CD4-positive, alpha-beta T cell treated with Interleukin-21 for 1 hour (primary cell): ENCODE measurements at regions not wholly inside any gene's neighbourhood (a gene's known extent, or its start where the extent isn't known, plus 50 kb on each side); places are given as distances from the start of the nearest gene placed in this dataset.

Source experiments
- DNase-seq: peaks from one replicate; pipeline ENCODE4 v3.0.0-alpha.2; 2020

DNA sequence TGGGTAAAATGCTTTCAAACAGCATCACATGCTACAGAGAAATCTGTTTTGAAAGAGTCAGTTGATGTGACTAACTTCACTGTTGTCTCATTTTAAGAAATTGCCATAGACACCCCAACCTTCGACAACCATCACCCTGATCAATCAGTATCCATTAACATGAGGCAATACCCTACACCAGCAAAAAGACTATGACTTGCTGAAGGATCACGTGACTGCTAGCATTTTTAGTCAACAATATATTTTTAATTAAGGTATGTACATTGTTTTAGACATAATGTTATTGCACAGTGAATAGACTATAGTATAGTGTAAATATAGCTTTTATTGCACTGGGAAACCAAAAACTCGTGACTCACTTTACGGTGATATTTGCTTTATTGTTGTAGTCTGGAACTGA is 200.0 kb upstream of the ARHGAP24 start:
- DNase-seq, result no peak

DNA sequence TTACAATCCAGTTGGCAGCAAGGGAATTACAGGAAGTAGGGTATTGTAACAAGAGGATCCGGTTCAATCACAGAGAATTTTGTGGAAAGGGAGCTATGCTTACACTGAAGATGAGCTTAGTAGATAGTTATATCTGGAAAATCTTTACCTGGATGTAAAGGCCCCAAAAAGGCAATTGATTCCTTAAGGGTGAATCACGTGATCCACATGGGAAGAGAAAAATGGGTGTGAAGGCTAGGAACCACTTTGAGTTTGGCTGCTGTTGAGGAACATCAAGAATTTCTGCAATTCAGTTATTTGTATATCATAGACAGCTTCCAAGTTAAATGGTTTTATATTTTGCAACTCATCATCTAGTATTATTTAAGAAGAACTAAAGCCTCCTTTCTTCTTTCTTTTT is 194.0 kb upstream of the ARHGAP24 start:
- DNase-seq, result no peak

DNA sequence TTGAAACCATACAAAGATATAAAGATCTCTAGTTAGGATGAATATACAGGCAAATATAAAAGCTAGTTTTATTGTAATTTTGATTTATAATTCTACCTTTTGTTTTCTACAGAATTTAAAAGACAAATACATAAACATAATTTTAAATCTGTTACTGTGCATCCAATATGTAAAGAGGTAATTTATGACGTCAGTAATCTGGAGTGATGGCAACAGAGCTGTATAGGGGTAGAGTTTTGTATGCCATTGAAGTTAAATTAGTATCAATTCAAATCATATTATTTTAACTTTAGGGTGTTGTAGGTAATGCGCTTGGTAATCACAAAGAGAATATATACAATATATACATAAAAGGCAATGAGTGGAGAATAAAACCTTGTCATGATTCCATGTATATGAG is 183.7 kb upstream of the ARHGAP24 start:
- DNase-seq, result no peak

DNA sequence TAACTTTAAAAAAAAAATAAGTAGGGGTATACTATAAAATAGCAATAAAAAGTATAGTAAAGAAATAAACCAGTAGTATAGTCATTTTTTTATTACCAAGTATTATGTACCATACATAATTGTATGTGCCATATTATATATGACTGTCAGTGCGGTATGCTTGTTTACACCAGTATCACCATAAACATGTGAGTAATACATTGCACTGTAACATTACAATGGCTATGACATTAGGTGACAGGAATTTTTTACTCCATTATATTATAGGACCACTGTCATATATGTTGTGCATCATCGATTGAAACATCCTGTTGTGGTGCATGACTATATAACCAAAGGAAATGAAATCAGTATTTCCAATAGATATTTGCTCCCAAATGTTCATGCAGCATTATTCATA is 176.9 kb upstream of the ARHGAP24 start:
- DNase-seq, result no peak

DNA sequence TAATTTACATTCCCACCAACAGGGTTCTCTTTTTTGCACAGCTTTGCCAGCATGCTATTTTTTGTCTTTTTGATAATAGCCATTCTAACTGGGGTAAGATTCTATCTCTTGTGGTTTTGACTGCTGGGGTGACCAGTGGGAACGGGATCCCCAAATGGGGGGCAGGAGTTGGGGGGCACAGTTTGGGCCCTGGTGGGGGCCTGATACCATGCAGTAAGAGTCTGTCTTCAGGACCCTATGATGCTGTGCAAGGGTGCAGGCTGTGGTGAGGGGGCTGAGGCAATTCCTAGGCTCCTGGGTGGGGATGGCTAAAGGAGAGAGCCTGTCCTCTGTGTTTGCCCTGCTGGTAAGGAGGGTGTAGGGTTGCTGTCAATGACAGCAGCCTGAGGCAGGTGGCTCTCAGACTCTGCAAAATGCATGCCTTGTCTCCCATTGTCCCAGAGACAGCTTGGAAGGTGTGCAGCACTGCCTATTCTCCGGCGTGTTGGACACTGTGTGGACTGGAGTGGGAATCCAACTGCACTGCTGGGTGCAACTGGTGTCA is 172.7 kb upstream of the ARHGAP24 start:
- no peak for DNase-seq

DNA sequence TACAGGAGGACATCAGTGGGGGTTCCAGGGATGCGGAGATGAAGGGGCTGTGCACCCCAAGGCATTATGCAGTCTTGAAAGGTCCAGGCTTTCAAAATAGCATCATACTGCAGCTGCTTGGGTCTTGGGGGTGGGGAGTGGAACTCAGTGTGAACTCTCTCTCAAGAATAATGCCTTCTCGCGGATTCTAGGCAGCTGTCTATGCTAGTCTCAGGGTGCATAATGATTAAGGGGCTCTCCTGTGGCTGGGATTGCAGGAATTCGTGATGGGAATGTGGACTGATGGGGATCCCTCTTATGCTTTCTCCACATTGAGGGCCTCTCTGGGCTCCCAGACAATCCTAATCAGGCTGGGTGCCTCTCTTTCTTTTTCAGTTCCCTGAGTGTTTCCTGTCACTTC is 172.2 kb upstream of the ARHGAP24 start:
- DNase-seq, result no peak

DNA sequence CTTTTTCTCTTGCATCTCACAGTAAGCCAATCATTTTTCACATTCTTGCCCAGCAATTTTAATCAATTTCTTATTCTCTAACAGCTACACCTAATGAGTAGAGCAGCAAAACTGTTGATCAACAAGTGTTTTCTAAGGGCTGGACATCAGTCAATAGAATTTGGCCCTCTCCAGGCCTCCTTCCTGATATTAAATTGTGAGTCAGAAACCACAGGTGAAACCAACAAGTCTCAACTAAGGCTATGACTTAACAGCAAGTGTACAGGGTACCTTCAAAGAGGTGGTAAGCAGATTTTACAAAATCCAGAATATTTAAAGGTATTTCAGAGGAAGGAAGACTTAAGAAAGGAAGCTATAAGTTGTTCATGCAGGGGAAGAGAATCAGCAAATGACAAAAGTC is 156.5 kb upstream of the ARHGAP24 start:
- DNase-seq, result no peak

DNA sequence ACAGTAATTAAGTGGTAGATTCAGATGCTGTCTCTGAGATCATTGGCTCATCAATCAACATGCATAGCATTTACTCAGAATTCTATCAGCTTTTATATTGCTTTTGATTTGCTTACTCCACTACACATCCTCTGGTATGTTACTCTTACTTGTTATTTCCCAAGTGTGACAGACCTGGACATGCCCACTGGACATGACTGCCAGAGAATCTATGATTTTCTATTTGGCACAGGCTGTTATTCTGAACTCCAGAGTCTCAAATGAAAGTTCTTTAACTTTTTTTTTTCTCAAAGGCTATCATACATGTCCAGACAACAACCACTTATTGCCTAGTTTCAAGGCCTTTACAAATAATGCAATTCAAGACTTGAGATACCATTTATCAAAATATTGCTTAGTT is 116.1 kb upstream of the ARHGAP24 start:
- DNase-seq, result no peak

DNA sequence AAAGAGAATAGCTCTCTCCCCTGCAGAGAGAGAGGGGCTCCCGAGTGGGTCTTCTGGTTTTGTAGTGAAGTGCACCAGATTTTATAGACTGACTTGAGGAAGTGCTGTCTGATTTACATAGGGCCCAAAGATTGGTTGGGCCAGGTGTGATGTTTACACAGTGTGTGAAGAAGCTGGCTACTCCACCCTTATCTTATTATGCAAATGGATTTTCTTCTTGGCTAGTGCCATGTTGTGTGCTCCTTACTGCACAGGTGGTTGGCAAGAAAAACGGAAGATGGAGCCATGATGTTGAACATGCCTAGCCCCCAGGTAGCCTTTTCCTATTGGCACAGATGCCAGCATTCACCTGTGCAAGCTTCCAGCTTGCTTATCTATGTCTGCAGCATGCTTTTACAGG is 112.4 kb upstream of the ARHGAP24 start:
- DNase-seq, result no peak

DNA sequence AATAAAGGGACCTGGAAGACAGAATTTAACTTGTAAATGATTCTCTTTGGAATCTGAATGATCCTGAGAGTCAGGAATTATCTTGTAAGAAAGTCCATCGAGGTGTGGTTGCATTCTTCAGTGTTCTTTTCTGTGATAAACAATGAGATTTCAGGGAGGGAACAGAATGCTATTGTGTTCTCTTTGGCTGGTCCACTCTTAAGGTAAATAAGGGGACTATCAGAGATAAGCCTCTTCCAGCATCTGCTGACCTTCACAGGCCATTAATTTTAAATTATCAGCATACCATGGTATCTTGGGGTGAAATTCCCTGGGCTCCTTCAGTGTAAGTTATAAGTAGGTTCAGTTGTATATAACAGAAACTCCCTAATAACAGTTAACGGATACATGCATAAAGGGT is 107.1 kb upstream of the ARHGAP24 start:
- no peak for DNase-seq

DNA sequence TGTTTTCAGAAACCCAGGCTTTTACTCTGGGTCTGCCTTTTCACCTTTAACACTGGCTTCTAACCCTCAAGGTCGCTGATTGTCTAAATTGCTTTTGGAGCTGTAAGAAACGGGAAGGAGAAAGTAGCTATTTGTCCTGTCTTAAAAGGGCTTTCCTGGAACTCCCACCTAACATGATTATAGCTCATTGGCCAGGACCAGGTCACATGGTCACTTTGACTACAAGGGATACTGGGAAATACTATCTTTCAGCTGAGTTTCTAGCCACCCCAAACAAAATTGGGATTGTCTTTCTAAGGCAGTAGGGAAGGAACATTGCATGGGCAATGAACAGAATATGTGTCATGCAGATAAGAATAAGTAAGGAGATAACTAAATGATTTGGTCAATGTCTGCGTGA is 106.7 kb upstream of the ARHGAP24 start:
- no peak for DNase-seq

DNA sequence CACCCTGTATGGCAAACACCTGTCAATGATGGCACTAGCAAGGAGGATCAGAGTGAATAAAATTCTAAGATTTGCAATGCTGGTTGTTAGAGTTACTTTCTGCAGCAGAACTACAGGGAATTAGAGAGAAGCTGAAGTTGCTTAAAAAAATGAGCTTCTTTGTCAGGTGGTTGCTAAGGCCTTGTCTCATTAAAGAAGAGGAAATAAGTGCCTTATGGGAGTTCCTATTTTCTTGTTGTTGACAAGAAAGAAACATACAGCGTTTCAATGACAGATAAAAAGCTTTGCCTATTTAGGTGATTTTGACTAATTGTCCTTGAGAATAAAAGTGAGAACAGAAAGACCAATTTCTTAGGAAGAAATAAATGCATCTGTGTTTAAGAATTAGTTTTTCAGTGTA is 106.0 kb upstream of the ARHGAP24 start:
- no peak for DNase-seq

DNA sequence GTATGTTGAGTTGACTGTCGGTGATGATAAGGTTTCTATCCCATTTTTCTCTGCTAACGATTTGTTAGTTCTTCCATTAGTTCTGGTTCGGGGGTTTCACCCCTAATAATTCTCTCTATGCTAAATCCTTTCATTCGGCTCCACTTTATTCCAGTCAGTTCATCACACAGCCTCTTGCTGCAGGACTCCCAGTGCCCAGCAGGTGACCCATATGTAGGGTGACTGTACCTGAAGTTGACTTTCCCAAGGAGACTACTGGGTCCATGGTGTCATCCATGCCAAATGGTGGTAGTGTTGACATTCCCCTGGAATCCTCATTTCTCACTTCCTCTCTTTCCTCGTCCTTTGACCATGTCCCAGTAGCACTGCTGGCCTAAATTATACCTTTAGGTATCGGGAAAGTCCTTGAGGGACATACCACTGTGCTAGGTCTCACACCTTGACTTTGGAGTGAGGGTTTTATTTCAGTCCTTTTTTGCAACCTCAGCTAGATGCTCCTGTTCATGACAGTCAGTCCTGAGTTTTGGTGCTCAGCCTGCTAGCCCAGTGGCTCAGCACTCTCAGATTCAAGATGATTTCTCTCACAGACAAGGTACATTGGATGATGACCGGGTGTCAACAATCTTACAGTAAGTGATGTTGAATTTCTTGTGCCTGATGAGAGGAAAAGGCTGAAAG is 105.1 kb upstream of the ARHGAP24 start:
- no peak for DNase-seq

DNA sequence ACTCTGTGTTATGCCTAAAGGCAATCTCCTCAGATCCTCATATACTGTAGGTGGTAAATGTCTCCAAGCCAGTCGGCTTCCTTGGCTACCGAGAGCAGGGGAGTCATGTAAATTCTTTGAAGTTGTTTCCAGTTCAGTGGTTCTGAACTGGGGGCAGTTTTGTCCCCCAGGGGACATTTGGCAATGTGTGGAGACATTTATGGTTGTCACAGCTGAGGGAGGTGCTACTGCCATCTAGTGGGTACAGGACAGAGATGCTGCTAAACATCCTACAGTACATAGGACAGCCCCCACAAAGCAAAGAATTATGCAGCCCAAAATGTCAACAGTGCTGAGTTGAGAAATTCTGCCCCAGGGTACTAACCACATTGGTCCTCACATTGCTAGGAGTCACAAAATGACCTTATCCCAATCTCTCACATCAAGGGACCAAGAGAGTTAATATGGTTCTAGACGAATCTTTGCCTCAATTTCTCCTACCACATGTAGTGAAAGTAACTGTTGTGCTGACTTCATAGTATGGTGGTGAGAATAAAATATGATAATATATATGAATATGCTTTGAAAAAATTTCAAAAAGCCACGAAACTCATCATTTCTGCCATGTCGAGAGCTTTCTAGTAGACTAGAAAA is 104.4 kb upstream of the ARHGAP24 start:
- no peak for DNase-seq

DNA sequence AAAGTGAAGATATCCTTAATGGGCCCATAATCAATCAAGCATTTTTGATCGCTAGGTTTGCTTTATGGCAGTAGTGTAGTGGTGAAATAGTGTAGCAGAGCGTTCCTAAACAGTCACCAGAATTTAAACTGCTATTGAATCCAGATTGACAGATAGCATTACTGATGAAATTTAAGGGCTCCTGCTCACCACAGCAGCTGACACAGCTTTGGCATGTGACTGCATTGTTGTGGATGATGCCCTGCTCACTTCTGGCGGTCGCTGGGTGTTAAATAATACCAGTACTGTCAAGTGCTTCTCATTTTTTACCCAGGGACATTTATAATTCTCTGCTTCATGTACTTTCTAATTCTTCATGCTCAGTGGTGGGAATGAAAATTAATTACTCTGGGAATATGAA is 102.0 kb upstream of the ARHGAP24 start:
- DNase-seq, result no peak

DNA sequence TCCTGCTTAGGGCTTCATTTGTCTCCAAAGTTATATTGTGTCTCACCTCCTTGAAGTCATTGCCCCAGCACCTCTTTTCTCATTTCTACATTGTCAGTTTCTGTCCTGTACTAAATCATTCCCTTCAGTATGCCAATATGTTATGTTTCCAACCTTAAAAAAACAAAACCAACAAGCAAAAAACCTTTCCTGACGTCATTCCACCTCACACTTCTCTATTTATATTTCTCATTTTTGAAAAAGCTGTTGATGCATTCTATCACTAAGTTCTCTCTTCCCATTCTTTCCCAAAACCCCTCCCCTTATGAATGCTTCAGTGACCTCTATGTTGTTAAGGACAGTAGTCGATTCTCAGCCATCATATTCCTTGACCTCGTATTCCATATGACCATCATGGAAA is 98.7 kb upstream of the ARHGAP24 start:
- no peak for DNase-seq

DNA sequence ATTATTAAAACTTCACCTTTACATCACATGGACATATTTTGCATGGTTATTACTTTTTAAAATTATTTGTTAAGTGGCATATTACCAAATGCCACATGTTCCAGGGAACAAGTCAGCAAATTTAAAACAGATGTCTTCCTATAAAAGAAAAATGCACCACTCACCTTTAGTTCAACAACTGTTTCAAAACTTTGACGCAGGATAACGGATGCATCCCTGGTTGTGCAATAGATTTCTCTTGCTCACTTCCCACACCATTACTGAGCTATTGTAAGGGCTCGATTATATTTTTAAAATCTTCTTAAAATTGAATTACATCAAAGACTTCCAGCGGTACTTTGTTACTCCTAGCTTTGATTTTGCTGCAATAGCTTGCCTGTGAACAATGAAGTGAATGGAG is 93.0 kb upstream of the ARHGAP24 start:
- DNase-seq, result no peak

DNA sequence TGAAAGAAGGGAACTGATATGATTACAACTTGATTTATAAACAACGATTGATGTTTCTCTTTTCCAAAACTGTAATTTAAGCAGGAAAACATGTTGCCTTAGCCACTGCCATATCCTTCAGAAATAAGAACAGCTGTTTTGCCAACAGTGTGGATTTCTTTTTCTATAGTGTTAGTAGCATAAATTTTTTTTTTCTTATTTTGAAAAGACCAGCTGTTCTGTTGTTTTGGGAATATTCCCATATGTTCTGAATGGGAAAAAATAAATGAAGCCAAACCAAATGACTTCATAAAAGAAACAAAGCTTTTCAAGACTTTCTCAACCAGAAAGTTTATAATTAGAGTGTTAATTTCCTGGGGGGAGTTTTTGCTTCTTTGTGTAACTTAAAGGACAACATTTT is 83.9 kb upstream of the ARHGAP24 start:
- no peak for DNase-seq

DNA sequence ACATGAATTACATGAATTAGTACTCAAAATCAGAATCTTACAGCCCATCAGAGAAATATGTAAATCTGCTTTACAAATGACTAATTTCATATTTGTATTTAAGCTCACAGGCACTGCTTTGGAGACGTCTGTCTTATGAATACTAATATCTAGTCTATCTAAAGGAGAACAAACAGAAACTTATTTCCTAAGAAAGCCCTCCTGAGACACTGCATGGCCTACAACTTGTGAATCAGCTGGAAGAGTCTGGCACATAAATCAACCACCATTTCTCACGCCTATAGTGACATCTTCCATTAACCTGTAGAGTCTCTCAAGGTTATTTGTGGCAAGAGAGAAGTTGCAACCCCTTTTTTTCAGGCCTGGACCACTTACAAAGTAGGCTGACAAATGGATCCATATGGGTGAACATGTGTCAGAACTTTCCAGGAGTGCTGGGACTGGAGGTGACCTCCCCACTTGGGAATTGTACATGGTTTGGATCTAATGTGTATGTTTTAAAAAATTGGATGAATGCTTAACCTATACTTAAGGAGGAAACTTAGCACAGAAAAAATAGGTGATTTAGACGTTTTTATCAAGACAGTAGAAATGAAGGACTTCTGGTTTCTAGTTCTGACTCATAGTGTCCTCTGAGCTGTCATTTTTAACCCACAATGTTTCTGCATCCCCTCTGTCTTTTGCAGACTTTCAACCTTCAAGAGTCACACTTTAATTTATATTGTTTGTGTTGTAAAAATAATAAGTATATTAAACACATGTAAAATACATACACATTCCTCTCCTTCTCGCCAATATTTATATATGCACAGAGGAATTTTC is 83.2 kb upstream of the ARHGAP24 start:
- DNase-seq, result no peak

DNA sequence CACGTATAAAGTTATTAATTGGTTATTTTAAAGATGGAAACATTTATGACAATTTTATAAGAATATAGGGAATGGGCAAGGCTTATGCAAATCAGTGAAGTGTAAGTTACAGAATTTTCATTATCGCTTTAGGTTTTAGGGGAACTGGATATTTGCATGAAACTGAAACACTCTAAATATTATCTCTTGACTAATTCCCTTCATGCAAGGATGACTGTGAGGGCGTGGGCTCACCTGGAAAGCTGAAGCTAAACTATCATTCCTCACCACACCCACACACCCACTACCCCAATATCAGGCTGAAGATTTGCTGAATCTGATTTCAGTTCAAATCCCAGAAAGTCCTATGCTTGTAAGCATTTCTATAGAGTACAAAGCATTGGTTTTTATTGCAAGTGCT is 81.7 kb upstream of the ARHGAP24 start:
- DNase-seq, result no peak

DNA sequence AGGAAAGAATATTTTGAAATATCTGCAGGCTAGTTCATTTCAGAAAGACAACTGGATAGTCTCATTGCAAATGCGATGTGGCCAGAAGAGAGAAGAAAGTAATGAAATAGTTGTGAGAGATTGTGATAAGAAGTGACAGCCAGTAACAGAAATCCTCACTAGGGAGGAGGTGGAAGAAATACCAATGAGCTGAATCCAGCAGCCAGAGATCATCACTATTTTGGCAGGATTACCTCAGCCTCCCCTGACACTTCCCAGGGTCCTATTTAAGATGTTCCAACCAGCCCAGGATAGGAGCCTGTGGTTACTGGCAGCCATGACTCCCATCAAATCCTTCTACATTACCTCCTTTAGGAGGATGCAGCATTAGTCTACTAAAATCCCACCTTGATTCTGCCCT is 76.7 kb upstream of the ARHGAP24 start:
- no peak for DNase-seq

DNA sequence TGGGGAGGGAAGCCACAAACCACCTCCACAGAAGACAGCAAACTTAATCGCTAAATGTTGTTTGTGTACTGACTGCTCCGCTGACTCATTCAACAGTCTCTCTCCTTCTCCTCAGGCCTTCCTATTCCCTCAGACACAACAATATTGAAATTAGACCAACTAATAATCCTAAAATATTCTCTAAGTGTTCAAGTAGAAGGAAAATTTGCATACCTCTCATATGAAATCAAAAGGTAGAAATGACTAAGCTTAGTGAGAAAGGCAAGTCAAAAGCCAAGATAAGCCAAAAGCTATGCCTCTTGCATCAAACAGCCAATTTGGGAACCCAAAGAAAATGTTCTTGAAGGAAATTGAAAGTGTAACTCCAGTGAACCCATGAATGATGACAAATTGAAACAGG is 75.7 kb upstream of the ARHGAP24 start:
- no peak for DNase-seq

DNA sequence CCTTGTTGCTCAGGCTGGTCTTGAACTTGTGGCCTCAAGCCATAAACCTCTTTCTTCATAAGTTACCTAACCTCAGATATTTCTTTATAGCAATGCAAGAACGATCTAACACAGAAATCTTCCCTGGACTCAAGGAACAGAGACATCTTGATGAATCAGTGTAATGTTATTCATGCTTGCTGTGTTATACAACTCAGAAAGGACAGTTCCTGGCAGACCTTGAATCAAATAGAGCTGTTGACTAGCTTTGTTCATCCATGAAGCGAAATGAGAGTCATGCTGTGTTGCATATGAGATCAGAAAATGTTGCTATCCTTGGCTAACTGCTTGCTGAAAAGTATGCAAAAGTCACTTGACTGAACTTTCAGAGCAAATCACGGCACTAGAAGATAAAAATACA is 72.6 kb upstream of the ARHGAP24 start:
- no peak for DNase-seq

DNA sequence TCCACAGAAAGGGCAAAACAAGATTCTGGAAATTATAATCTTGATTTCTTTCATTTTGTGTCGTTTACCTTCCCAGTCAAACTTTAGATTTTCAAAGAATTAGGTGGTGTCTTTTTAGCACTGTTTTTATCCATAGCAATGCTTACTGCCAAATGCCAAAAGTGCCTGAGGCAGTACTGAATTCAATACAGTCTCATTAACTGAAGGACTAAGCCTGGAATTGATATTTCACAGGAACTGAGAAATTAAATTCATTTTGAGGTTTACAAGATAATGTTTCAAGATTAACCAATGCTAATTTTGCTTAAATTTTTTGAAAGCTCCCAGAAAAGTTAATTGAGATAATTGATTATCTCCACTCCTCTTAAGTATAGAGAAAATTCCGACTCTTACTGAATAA is 68.8 kb upstream of the ARHGAP24 start:
- DNase-seq, result no peak
